Progenitor cell of endocrine pancreas (in vitro differentiated cells): ENCODE measurements at regions not wholly inside any gene's neighbourhood (a gene's known extent, or its start where the extent isn't known, plus 50 kb on each side); places are given as distances from the start of the nearest gene placed in this dataset.

ENCODE experiments used
- DNase-seq: peaks from one replicate; pipeline ENCODE4 v3.0.0; 2021; ENCODE audit warnings: low spot score; ENCODE audit not compliant: unreplicated experiment
- H3K27ac Mint-ChIP-seq: 2 replicates; pipeline ENCODE4 v1.8.0; 2021; ENCODE audit warnings: mild to moderate bottlenecking, moderate library complexity, mixed read lengths
- H3K27me3 Mint-ChIP-seq: 2 replicates; pipeline ENCODE4 v1.8.0; 2021; ENCODE audit warnings: mixed read lengths
- H3K36me3 Mint-ChIP-seq: 2 replicates; pipeline ENCODE4 v1.8.0; 2022; ENCODE audit warnings: mixed read lengths; ENCODE audit not compliant: insufficient read depth
- H3K4me1 Mint-ChIP-seq: 2 replicates; pipeline ENCODE4 v1.8.0; 2021; ENCODE audit warnings: low read depth, mixed read lengths
- H3K4me3 Mint-ChIP-seq: 2 replicates; pipeline ENCODE4 v1.8.0; 2021; ENCODE audit warnings: low read depth, mild to moderate bottlenecking, moderate library complexity, mixed read lengths
- H3K9me3 Mint-ChIP-seq: 2 replicates; pipeline ENCODE4 v1.8.0; 2021; ENCODE audit warnings: low read depth, mixed read lengths
- TF ChIP-seq, protein P1 (sequence below): fragments of 200-600 bp; sonication (generic); IDR thresholded peaks from one replicate; pipeline ENCODE4 v1.5.0; 2021; ENCODE audit warnings: antibody characterized with exemption, mild to moderate bottlenecking; ENCODE audit not compliant: unreplicated experiment

DNA sequence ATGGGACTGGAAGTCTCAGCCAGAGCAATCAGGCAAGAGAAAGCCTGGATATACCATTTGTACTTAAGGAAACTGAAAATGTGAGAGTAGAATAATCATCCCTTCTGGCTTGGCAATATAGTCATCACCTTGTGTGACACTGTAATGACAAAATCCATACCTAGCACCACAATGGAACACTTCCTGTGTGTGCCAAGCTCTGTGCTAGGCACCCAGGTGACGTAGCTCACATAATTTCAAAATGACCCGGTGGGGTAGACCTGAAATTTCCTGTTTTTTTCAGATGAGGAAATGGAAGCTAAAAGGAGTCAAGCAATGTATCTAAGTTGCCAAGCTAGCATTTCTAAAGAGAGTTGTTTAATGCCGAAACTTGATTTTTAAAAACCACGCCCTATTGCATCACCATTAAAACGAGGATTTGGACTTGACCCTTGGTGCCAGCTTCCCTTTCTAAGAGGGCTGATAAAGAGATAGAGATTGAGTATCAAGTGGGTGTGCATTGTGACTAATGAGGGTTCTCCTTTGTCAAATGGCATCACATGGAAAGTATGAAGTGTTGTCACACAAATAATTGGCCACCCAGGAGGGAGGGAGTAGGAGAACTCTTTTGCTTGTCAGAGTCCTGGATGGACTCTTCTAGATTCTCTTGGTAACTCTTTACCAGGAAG lies 141.3 kb upstream of the PDZRN3 start:
- Mint-ChIP-seq H3K36me3 (no peaks in the 10 kb centered on the region), H3K27me3 (no peaks in the 10 kb centered on the region), H3K4me3 (no peak overlapping the region), H3K27ac (no peak overlapping the region), H3K9me3 (peaks cover 6% of the 10 kb centered on the region), H3K4me1 (no peaks in the 10 kb centered on the region)
- no peak for DNase-seq
- TF ChIP-seq, protein P1, sequence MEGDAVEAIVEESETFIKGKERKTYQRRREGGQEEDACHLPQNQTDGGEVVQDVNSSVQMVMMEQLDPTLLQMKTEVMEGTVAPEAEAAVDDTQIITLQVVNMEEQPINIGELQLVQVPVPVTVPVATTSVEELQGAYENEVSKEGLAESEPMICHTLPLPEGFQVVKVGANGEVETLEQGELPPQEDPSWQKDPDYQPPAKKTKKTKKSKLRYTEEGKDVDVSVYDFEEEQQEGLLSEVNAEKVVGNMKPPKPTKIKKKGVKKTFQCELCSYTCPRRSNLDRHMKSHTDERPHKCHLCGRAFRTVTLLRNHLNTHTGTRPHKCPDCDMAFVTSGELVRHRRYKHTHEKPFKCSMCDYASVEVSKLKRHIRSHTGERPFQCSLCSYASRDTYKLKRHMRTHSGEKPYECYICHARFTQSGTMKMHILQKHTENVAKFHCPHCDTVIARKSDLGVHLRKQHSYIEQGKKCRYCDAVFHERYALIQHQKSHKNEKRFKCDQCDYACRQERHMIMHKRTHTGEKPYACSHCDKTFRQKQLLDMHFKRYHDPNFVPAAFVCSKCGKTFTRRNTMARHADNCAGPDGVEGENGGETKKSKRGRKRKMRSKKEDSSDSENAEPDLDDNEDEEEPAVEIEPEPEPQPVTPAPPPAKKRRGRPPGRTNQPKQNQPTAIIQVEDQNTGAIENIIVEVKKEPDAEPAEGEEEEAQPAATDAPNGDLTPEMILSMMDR: no peak

DNA sequence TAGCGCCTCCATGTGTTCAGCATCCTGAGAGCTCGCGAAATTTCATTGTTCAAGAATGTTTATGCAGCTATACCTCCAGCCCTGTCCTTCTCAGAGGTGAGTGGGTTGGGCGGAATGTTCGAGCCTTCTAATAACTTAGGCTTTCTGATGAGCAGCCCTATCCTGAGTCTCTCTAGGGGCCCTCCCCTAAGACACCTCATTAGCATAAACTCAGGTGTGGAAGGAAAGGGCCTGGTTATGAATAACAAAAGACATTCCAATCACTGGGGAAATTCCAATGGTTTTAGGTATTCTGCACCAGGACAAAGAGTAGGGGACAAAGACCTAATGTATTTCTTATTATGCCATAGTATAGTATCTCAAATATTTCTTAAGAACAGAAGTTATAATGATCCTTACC lies 138.1 kb upstream of the PDZRN3 start:
- no peak overlapping the region for H3K27ac Mint-ChIP-seq
- H3K9me3 Mint-ChIP-seq: no peaks in the 10 kb centered on the region
- TF ChIP-seq, protein P1: no peak
- DNase-seq: no peak
- H3K4me1 Mint-ChIP-seq: no peaks in the 10 kb centered on the region
- peaks cover 3% of the 10 kb centered on the region for H3K27me3 Mint-ChIP-seq
- no peaks in the 10 kb centered on the region for H3K36me3 Mint-ChIP-seq
- H3K4me3 Mint-ChIP-seq: no peak overlapping the region

DNA sequence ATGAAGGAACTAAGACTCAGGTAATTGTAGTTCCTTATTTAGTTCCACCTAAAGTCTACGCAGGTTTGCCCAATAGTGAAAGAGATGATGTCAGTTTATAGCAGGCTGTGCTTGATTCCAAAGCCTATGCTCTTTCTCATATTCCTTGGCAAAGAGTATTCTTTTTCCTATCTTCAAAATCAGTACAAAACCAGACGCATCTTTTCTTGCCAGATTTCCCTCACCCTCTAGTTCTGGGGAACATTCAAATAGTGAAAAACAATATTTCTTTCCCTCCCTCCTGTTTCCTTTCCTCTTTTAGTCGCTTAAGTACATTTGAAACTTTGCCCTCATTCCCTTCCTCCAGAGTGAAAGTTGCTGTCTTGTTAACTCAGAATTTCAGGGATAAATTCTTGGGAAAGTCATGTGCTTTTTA lies 134.6 kb upstream of the PDZRN3 start:
- H3K36me3 Mint-ChIP-seq: no peaks in the 10 kb centered on the region
- H3K9me3 Mint-ChIP-seq: no peaks in the 10 kb centered on the region
- H3K27ac Mint-ChIP-seq: no peak overlapping the region
- H3K4me1 Mint-ChIP-seq: peaks cover 2% of the 10 kb centered on the region
- H3K27me3 Mint-ChIP-seq: peaks cover 6% of the 10 kb centered on the region
- TF ChIP-seq, protein P1: no peak
- no peak overlapping the region for H3K4me3 Mint-ChIP-seq
- DNase-seq: no peak

DNA sequence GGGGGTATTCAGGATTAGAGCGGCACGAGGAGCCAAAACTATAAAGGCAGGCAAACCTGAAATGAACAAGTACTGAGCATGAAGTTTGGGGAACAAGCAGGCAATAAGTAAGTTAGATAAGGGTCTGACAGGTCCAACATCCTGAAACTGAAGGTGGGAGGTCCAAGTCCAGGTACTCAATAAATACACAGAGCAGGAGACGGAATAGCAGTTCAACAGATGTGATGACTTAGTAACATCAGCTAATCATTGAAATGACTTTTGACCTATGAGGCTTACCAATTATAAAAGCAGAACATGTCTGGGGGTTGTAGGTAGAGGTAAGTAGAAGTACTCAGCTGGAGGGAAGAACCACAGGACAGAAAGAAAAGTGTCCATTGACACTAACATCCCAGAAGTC lies 132.8 kb upstream of the PDZRN3 start:
- Mint-ChIP-seq H3K4me3 (no peak overlapping the region), H3K36me3 (no peaks in the 10 kb centered on the region), H3K27ac (no peak overlapping the region), H3K27me3 (peaks cover 6% of the 10 kb centered on the region), H3K4me1 (peaks cover 8% of the 10 kb centered on the region), H3K9me3 (no peaks in the 10 kb centered on the region)
- DNase-seq: no peak
- TF ChIP-seq, protein P1: no peak

DNA sequence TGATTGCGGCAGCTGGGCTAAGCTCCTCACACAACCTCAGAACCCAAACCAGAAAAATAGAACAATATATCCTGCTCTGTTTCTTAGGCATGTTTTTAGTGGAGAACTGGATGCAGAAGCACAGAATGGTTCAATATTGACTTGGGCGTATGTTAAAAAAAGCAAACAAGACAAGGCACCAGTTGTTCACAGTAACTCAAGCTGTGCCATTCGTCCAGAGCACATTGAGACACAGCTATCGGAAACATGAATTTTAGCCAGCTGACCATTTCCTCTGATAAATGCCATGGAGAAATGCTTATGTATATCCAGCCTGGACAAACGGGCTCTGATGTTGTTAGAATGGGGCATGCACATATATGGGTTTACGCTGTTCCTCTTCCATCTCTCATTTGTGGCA lies 129.2 kb upstream of the PDZRN3 start:
- Mint-ChIP-seq H3K9me3 (no peaks in the 10 kb centered on the region), H3K4me1 (peaks cover 8% of the 10 kb centered on the region), H3K36me3 (no peaks in the 10 kb centered on the region), H3K27ac (no peak overlapping the region), H3K27me3 (peaks cover 6% of the 10 kb centered on the region), H3K4me3 (no peak overlapping the region)
- TF ChIP-seq, protein P1: no peak
- no peak for DNase-seq
